Gastroesophageal sphincter (tissue), 4 donors: ENCODE measurements at regions not wholly inside any gene's neighbourhood (a gene's known extent, or its start where the extent isn't known, plus 50 kb on each side); places are given as distances from the start of the nearest gene placed in this dataset.

Experiments
- ATAC-seq: fragments of 150-250 bp; one replicate; pipeline ENCODE4 v1.9.1; 2016; ENCODE audit warnings: mild to moderate bottlenecking, moderate library complexity
- H3K27ac ChIP-seq, 4 donors: fragments of 200-600 bp; sonication (generic) in 3 of 4; 1 replicate in 3 of 4; 2 replicates in 1 of 4; pipeline ENCODE4 v1.5.1; 2016 to 2019
- H3K27me3 ChIP-seq: fragments of 200-600 bp; sonication (generic); one replicate; pipeline ENCODE4 v1.5.1; 2019
- H3K36me3 ChIP-seq, 2 donors: fragments of 200-600 bp; sonication (generic); one replicate each; pipeline ENCODE4 v1.5.1; 2019; ENCODE audit warnings: control low read depth in 1 of 2
- H3K4me1 ChIP-seq, 3 donors: fragments of 200-600 bp; sonication (generic); 1 replicate in 2 of 3; 2 replicates in 1 of 3; pipeline ENCODE4 v1.5.1; 2016 to 2019; ENCODE audit warnings: control low read depth in 2 of 3
- H3K4me3 ChIP-seq, 2 donors: fragments of 200-600 bp; sonication (generic); one replicate each; pipeline ENCODE4 v1.5.1; 2019; ENCODE audit warnings: mild to moderate bottlenecking in 1 of 2, moderate library complexity in 1 of 2
- H3K9me3 ChIP-seq, 3 donors: fragments of 200-600 bp; sonication (generic); one replicate each; pipeline ENCODE4 v1.5.1; 2017 to 2019; ENCODE audit warnings: control low read depth in 2 of 3
- EP300 ChIP-seq: sonication (generic); formaldehyde crosslinking; IDR thresholded peaks from one replicate; pipeline ENCODE4 v1.6.1; 2017; ENCODE audit warnings: antibody characterized with exemption, mild to moderate bottlenecking
- POLR2A ChIP-seq, 2 donors: fragments of 450-650 bp; IDR thresholded peaks; one replicate each; pipeline ENCODE4 v1.6.1; 2017; ENCODE audit warnings: antibody characterized with exemption in 2 of 2, mild to moderate bottlenecking in 2 of 2, moderate library complexity in 1 of 2
- POLR2AphosphoS5 ChIP-seq: sonication (generic); formaldehyde crosslinking; IDR thresholded peaks from one replicate; pipeline ENCODE4 v1.6.1; 2017; ENCODE audit warnings: antibody characterized with exemption
- WGBS, 2 donors: methylation state at CpG; one replicate each; pipeline ENCODE4 v1.1.5; 2018; ENCODE audit warnings: low coverage in 1 of 2; 5-methylcytosine and 5-hydroxymethylcytosine counted together
- TF ChIP-seq, protein P1 (sequence below), 4 experiments: fragments of 200-600 bp in 2 of 4; fragments of 450-650 bp in 2 of 4; sonication (generic) in 1 of 4; IDR thresholded peaks; one replicate each; pipeline ENCODE4 v1.5.1; 2017 to 2019; ENCODE audit warnings: antibody characterized with exemption in 4 of 4, mild to moderate bottlenecking in 2 of 4, moderate library complexity in 2 of 4

GRCh38 chr14:95433094-95433478 lies 83.4 kb downstream of the SYNE3 start:
- peaks cover 0 to 79% of the 10 kb centered on the region in 2 donors for H3K36me3 ChIP-seq
- TF ChIP-seq, protein P1, sequence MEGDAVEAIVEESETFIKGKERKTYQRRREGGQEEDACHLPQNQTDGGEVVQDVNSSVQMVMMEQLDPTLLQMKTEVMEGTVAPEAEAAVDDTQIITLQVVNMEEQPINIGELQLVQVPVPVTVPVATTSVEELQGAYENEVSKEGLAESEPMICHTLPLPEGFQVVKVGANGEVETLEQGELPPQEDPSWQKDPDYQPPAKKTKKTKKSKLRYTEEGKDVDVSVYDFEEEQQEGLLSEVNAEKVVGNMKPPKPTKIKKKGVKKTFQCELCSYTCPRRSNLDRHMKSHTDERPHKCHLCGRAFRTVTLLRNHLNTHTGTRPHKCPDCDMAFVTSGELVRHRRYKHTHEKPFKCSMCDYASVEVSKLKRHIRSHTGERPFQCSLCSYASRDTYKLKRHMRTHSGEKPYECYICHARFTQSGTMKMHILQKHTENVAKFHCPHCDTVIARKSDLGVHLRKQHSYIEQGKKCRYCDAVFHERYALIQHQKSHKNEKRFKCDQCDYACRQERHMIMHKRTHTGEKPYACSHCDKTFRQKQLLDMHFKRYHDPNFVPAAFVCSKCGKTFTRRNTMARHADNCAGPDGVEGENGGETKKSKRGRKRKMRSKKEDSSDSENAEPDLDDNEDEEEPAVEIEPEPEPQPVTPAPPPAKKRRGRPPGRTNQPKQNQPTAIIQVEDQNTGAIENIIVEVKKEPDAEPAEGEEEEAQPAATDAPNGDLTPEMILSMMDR (IDR thresholded peaks at IDR 0.05): no peak
- TF ChIP-seq EP300 (no peak), POLR2A (IDR thresholded peaks at IDR 0.05) (no peak)
- no peak for ATAC-seq
- WGBS, 2 donors: no CpG with 5 or more reads among the region's 8 CpGs
- no peaks in the 10 kb centered on the region for H3K27me3 ChIP-seq
- peaks cover 0 to 12% (median 0%) of the 10 kb centered on the region in 3 donors for H3K4me1 ChIP-seq
- H3K4me3 ChIP-seq: no peak overlapping the region
- H3K27ac ChIP-seq: no peak overlapping the region
- no peaks in the 10 kb centered on the region for H3K9me3 ChIP-seq

DNA sequence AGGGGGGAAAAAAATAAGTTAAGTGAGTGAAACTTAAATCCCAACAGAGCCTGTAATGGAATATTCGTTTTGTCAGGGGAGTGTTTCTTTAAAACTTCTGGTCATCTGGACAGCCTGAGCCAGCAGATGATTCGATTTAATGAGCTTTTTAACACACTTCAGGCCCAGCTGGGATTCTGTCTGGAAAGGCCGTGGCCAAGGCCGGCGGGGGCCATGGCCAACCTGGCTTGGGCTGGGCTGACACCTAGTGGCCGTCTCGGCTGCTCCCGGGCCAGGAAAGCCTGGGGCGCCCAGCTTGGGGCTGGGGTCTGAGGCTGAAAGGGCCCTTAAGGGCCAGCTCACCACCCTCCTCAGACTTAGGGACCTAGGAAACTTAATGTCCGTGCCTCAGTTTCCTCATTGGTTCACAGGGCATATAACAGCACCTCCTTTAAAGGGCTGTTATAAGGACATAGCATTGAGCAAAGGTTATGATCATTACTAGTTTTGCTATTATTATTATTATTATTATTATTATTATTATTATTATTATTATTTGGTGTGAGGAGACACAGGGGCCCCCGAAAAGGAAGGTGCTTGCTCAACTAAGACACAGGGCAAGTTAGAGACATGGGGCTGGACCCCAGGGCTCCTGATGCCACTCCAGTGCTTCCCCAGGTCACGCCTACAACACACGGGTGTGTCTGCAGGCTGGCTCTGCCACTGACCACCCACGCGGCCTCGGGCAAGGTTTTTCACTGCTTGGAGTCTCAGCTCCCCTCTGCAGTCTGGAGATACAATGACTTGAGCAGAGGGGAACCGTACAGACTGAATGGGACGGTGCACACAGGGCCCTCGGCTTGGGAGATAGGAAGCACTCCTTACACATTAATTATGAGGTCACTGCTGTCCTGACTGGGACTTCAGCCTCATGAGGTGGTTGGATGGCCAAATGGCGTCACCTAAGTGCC lies 84.0 kb downstream of the SYNE3 start:
- TF ChIP-seq EP300 (no peak), POLR2AphosphoS5 (no peak), POLR2A (IDR thresholded peaks at IDR 0.05) (no peak)
- TF ChIP-seq, protein P1 (IDR thresholded peaks at IDR 0.05): peak; percentile 59 to 89 (median 73)
- peak overlapping the region in 2 of 4 donors; percentile 18 for H3K27ac ChIP-seq
- no peaks in the 10 kb centered on the region for H3K9me3 ChIP-seq
- no peaks in the 10 kb centered on the region for H3K27me3 ChIP-seq
- peaks cover 0 to 73% of the 10 kb centered on the region in 2 donors for H3K36me3 ChIP-seq
- H3K4me1 ChIP-seq: peaks cover 0 to 12% (median 0%) of the 10 kb centered on the region in 3 donors
- no peak overlapping the region for H3K4me3 ChIP-seq
- 15 to 46% methylated on average over 6 of the region's 20 CpGs for WGBS, 2 donors
- ATAC-seq: peak; percentile 78

DNA sequence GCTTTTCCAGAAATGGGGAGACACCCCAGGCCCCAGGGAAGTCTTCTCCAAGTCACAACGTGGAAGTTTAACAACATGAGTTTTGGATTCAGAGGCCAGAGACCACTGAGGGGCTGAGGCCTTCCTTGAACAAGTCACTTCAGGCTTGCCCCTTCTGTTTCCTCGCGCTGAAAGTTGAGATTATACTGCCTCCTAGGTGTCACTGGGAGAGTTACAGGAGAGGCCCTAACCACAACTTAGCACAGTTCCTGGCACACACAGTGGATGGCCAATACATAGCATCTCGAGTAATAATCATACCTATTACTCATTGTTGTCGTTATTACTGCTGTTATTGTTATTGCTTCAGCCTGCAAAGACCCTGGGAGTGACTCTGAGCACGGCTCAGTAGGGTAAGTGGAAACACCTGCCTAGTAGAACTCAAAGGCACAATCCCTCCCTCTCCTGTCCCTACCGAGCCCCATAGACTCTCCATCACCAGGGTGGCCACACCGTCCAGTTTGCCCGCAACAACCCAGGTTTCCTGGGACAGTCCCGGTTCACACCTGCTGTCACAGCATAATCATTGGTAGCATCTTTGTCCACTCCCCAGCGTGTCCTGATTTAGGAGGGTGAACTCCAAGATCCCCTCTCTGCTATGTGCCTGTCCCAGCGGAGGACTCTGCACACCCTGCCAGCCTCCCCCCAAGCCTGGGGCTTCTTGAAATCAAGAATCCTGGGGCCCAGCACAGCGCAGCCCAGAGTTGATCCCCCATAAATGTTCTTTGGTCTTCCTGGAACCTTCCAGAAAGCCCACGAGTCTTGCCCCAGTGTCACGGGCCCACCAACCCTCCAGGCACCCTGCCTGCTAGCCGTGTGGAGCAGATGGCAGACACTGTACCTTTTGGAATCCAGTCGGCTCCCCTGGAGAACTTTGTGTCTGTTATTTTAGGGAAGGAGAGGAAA lies 85.0 kb downstream of the SYNE3 start:
- TF ChIP-seq EP300 (no peak), POLR2AphosphoS5 (no peak), POLR2A (IDR thresholded peaks at IDR 0.05) (no peak)
- TF ChIP-seq, protein P1 (IDR thresholded peaks at IDR 0.05): peak in 3 of 4 experiments; percentile 28 to 58 (median 50)
- Histone ChIP-seq H3K27ac (peak overlapping the region in 2 of 4 donors; percentile 18), H3K27me3 (no peaks in the 10 kb centered on the region), H3K36me3 (peaks cover 0 to 63% of the 10 kb centered on the region in 2 donors), H3K4me1 (peaks cover 0 to 12% (median 0%) of the 10 kb centered on the region in 3 donors), H3K9me3 (no peaks in the 10 kb centered on the region), H3K4me3 (no peak overlapping the region)
- ATAC-seq: peak; percentile 23
- 69 to 76% methylated on average over 3 to 5 of the region's 17 CpGs for WGBS, 2 donors

DNA sequence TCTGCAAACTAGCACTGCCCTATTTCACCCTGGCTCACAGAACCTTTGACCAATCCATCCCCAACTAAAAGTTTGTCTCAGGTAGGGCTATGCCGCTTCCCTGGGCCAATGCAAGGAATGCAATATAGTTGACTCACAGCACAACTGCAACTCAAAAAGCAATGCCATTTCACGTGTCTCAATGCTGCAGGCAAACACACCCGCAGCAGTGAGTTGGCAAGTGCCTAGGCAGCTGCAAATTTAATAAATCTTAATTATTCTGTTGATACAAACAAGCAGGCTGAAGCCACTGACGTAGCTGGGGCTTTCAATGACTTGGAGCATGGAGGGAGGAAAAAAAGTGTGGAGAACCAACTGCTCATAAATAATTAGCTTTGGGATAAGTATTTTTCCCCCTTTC lies 87.9 kb downstream of the SYNE3 start:
- WGBS, 2 donors: 64 to 85% methylated on average over 3 to 4 of the region's 4 CpGs
- Histone ChIP-seq H3K27ac (no peak overlapping the region), H3K9me3 (no peaks in the 10 kb centered on the region), H3K4me1 (peaks cover 0 to 12% (median 0%) of the 10 kb centered on the region in 3 donors), H3K27me3 (no peaks in the 10 kb centered on the region), H3K4me3 (no peak overlapping the region), H3K36me3 (peaks cover 0 to 42% of the 10 kb centered on the region in 2 donors)
- ATAC-seq: no peak
- TF ChIP-seq EP300 (no peak), POLR2A (IDR thresholded peaks at IDR 0.05) (no peak), POLR2AphosphoS5 (no peak)
- TF ChIP-seq, protein P1 (IDR thresholded peaks at IDR 0.05): no peak
